GM18511 (cell line): ENCODE measurements at regions not wholly inside any gene's neighbourhood (a gene's known extent, or its start where the extent isn't known, plus 50 kb on each side); places are given as distances from the start of the nearest gene placed in this dataset.

ENCODE experiments used
- ATAC-seq: cut with Tn5 transposase; IDR thresholded peaks from one replicate; pipeline ENCODE4 v1.9.1; 2021; ENCODE audit warnings: mild to moderate bottlenecking, moderate library complexity; ENCODE audit not compliant: unreplicated experiment

GRCh38 chr4:144461906-144462305 is 184.1 kb upstream of the HHIP start:
- ATAC-seq = no peak

- ATAC-seq = no peak
Measured at GRCh38 chr4:144463236-144463635, 182.7 kb upstream of the HHIP start.

GRCh38 chr4:144463896-144464295 is 182.1 kb upstream of the HHIP start:
- no peak for ATAC-seq

GRCh38 chr4:144465546-144465945 is 180.4 kb upstream of the HHIP start:
- ATAC-seq = no peak

GRCh38 chr4:144480068-144480467 is 165.9 kb upstream of the HHIP start:
- no peak for ATAC-seq

GRCh38 chr4:144489831-144490230 is 156.1 kb upstream of the HHIP start:
- ATAC-seq = no peak

- no peak for ATAC-seq
Measured at GRCh38 chr4:144494280-144494679, 151.7 kb upstream of the HHIP start.

GRCh38 chr4:144495944-144496343 is 150.0 kb upstream of the HHIP start:
- ATAC-seq = no peak

- ATAC-seq = peak; percentile 84
Measured at GRCh38 chr4:144499777-144500176, 146.2 kb upstream of the HHIP start.

- ATAC-seq = no peak
Measured at GRCh38 chr4:144501231-144501780, 144.7 kb upstream of the HHIP start.

GRCh38 chr4:144504883-144505282 is 141.1 kb upstream of the HHIP start:
- no peak for ATAC-seq

GRCh38 chr4:144507311-144508101 is 138.4 kb upstream of the HHIP start:
- no peak for ATAC-seq

GRCh38 chr4:144509088-144510015 is 136.6 kb upstream of the HHIP start:
- ATAC-seq = no peak

GRCh38 chr4:144514736-144515135 is 131.2 kb upstream of the HHIP start:
- ATAC-seq = no peak

- no peak for ATAC-seq
Measured at GRCh38 chr4:144518181-144518895, 127.6 kb upstream of the HHIP start.

GRCh38 chr4:144531841-144532240 is 114.1 kb upstream of the HHIP start:
- no peak for ATAC-seq

- ATAC-seq = peak; percentile 99
Measured at GRCh38 chr4:144547678-144548298, 98.2 kb upstream of the HHIP start.

- ATAC-seq = no peak
Measured at GRCh38 chr4:144556636-144557035, 89.3 kb upstream of the HHIP start.

GRCh38 chr4:144557404-144557803 is 88.6 kb upstream of the HHIP start:
- no peak for ATAC-seq

GRCh38 chr4:144562019-144562705 is 83.8 kb upstream of the HHIP start:
- no peak for ATAC-seq
